Activated T-cell treated with anti-CD3 and anti-CD28 coated beads for 4 hours (primary cell): ENCODE measurements at regions not wholly inside any gene's neighbourhood (a gene's known extent, or its start where the extent isn't known, plus 50 kb on each side); places are given as distances from the start of the nearest gene placed in this dataset.
A peak's percentile ranks its signal among the peaks of the same experiment; 100 is the strongest.
"Not testable (repeated sequence)": the region's sequence is repeated elsewhere in the genome, so short reads cannot be mapped to it uniquely, and the experiment has no call there.

Experiments
- DNase-seq: peaks from one replicate; pipeline ENCODE4 v3.0.0-alpha.2; 2020

GRCh38 chrX:78603908-78604307 lies 55.2 kb downstream of the RTL3 start:
- DNase-seq: no peak

- DNase-seq: no peak
These were observed 63.1 kb downstream of the RTL3 start for GRCh38 chrX:78595901-78596502.

GRCh38 chrX:78593701-78594100 lies 65.4 kb downstream of the RTL3 start:
- no peak for DNase-seq

GRCh38 chrX:78592030-78592429 lies 67.1 kb downstream of the RTL3 start:
- no peak for DNase-seq

- DNase-seq: no peak
These were observed 84.8 kb downstream of the RTL3 start for GRCh38 chrX:78574306-78574705.

GRCh38 chrX:78573630-78574029 lies 85.5 kb downstream of the RTL3 start:
- no peak for DNase-seq

GRCh38 chrX:78571849-78572248 lies 87.3 kb downstream of the RTL3 start:
- DNase-seq: no peak

GRCh38 chrX:78555401-78555980 lies 103.6 kb downstream of the RTL3 start:
- DNase-seq: no peak

- DNase-seq: not testable (repeated sequence)
These were observed 106.5 kb downstream of the RTL3 start for GRCh38 chrX:78552628-78553027.

- DNase-seq: no peak
These were observed 111.1 kb downstream of the RTL3 start for GRCh38 chrX:78548012-78548411.

GRCh38 chrX:78545233-78545632 lies 113.9 kb downstream of the RTL3 start:
- no peak for DNase-seq

- no peak for DNase-seq
These were observed 115.8 kb downstream of the RTL3 start for GRCh38 chrX:78543281-78543680.

GRCh38 chrX:78540171-78540570 lies 119.0 kb downstream of the RTL3 start:
- DNase-seq: no peak

- DNase-seq: no peak
These were observed 124.9 kb downstream of the RTL3 start for GRCh38 chrX:78534221-78534620.

GRCh38 chrX:78532363-78532762 lies 126.8 kb downstream of the RTL3 start:
- no peak for DNase-seq

- no peak for DNase-seq
These were observed 131.3 kb downstream of the RTL3 start for GRCh38 chrX:78527818-78528217.

- no peak for DNase-seq
These were observed 131.9 kb downstream of the RTL3 start for GRCh38 chrX:78527263-78527662.

- DNase-seq: no peak
These were observed 136.5 kb downstream of the RTL3 start for GRCh38 chrX:78522601-78523000.

GRCh38 chrX:78517124-78517523 lies 142.0 kb downstream of the RTL3 start:
- peak; percentile 36 for DNase-seq

GRCh38 chrX:78514852-78515251 lies 144.3 kb downstream of the RTL3 start:
- DNase-seq: no peak

- DNase-seq: no peak
These were observed 145.0 kb downstream of the RTL3 start for GRCh38 chrX:78513971-78514738.

GRCh38 chrX:78506248-78506647 lies 152.9 kb downstream of the RTL3 start:
- no peak for DNase-seq

- no peak for DNase-seq
These were observed 162.6 kb downstream of the RTL3 start for GRCh38 chrX:78496483-78496882.

GRCh38 chrX:78493180-78493579 lies 165.8 kb upstream of the CYSLTR1 start:
- DNase-seq: no peak
